ENCODE measurements at regions not wholly inside any gene's neighbourhood (a gene's known extent, or its start where the extent isn't known, plus 50 kb on each side); places are given as distances from the start of the nearest gene placed in this dataset.

DNA sequence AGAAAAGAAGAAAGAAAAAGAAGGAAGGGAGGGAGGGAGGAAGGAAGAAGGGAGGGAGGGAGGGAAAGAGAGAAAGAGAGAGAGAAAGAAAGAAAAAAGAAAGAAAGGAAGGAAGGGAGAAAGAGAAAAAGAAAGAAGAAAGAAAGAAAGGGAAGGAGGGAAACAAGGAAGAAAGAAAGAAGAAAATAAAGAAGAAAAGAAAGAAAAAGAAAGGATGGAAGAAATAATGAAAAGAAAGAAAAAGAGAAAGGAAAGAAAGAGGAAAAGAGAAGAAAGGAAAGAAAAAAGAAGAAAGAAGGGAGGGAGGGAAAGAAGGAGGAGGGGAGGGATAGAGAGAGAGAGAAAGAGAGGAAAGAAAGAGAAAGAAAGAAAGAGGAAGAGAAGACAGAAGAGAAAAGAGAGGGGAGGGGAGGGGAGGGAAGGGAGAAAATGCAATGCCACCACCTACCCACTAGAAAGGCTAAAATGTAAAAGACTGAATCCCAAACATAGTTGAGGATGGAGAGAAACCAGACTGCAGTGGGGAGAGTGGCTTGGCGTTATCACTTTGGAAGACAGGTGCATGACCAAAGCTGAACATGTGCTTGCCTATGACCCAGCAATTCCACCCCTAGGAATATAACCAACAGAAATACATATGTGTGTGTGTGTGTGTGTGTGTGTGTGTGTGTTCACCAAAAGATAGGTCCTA is 66.9 kb upstream of the KLF13 start:
- CTCF ChIA-PET = no interaction called here
- TF ChIP-seq ZNF366 (tag by site-specific recombination; conservative IDR thresholded peaks at IDR 0.05) (peak; percentile 82), PRDM1 (tag by site-specific recombination; IDR thresholded peaks at IDR 0.05) (peak; percentile 45; the same call in 1 of the 2 replicates), ZNF341 (tag by site-specific recombination; IDR thresholded peaks at IDR 0.05; ENCODE audit: low read depth) (no peak), ZNF747 (tag by site-specific recombination; IDR thresholded peaks at IDR 0.05) (no peak)
- no peak overlapping the region for H3K27ac ChIP-seq (ENCODE audit: extremely low read depth, low read depth, low read length)
- H3K4me1 ChIP-seq (ENCODE audit: control insufficient read depth, insufficient read depth, low read length) = peaks cover 5% of the 10 kb centered on the region; the same call in 1 of the 2 replicates
- POLR2A ChIA-PET = no interaction called here
- H3K36me3 ChIP-seq (ENCODE audit: control insufficient read depth in 2 of 2, insufficient read depth in 1 of 2, low read length in 2 of 2) = no peaks in the 10 kb centered on the region
- H3K4me3 ChIP-seq (ENCODE audit: low read depth, low read length) = no peak overlapping the region
- H3K9me3 ChIP-seq (ENCODE audit: control insufficient read depth, insufficient read depth, low read depth, low read length) = no peaks in the 10 kb centered on the region

DNA sequence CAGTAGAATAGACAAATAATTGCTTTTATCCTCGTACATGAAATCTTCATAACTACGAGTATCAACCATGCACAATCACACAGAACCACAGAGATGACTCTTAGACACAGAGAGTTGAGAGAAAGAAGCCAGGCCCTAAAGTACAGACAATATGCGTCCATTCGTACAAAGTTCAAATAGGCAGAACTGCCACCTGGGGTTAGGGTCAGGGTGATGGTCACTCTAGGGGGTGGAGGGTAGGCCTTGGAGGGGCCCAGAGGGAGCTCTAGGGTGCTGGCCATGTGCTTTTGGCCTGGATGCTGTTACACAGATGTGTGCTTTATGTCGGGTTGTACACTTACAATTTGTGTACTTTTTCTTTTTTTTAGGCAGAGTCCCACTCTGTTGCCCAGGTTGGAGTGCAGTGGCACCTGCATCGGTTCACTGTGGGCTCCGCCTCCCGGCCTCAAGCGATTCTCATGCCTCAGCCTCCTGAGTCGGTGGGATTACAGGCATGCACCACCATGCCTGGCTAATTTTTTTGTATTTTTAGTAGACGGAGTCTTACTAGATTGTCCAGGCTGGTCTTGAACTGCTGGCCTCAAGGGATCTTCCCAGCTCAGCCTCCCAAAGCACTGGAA is 65.9 kb upstream of the KLF13 start:
- Histone ChIP-seq H3K4me1 (ENCODE audit: control insufficient read depth, insufficient read depth, low read length) (no peaks in the 10 kb centered on the region), H3K4me3 (ENCODE audit: low read depth, low read length) (no peak overlapping the region), H3K27ac (ENCODE audit: extremely low read depth, low read depth, low read length) (no peak overlapping the region), H3K36me3 (ENCODE audit: control insufficient read depth in 2 of 2, insufficient read depth in 1 of 2, low read length in 2 of 2) (no peaks in the 10 kb centered on the region), H3K9me3 (ENCODE audit: control insufficient read depth, insufficient read depth, low read depth, low read length) (no peaks in the 10 kb centered on the region)
- ChIA-PET CTCF (no interaction called here), POLR2A (no interaction called here)
- TF ChIP-seq ZNF223 (tag by site-specific recombination; IDR thresholded peaks at IDR 0.05) (no peak), ZNF221 (tag by site-specific recombination; IDR thresholded peaks at IDR 0.05; ENCODE audit: borderline replicate concordance) (no peak), KLF1 (tag by site-specific recombination; IDR thresholded peaks at IDR 0.05) (no peak), ZBTB17 (tag by site-specific recombination; IDR thresholded peaks at IDR 0.05) (no peak), KLF16 (tag by site-specific recombination; IDR thresholded peaks at IDR 0.05) (no peak), ZNF792 (tag by site-specific recombination; IDR thresholded peaks at IDR 0.05) (no peak), KLF7 (tag by site-specific recombination; IDR thresholded peaks at IDR 0.05; ENCODE audit: borderline replicate concordance) (no peak)
- TF ChIP-seq, protein P1, sequence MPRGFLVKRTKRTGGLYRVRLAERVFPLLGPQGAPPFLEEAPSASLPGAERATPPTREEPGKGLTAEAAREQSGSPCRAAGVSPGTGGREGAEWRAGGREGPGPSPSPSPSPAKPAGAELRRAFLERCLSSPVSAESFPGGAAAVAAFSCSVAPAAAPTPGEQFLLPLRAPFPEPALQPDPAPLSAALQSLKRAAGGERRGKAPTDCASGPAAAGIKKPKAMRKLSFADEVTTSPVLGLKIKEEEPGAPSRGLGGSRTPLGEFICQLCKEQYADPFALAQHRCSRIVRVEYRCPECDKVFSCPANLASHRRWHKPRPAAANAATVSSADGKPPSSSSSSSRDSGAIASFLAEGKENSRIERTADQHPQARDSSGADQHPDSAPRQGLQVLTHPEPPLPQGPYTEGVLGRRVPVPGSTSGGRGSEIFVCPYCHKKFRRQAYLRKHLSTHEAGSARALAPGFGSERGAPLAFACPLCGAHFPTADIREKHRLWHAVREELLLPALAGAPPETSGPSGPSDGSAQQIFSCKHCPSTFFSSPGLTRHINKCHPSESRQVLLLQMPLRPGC (tag by site-specific recombination; IDR thresholded peaks at IDR 0.05) = no peak
- TF ChIP-seq, protein P2, sequence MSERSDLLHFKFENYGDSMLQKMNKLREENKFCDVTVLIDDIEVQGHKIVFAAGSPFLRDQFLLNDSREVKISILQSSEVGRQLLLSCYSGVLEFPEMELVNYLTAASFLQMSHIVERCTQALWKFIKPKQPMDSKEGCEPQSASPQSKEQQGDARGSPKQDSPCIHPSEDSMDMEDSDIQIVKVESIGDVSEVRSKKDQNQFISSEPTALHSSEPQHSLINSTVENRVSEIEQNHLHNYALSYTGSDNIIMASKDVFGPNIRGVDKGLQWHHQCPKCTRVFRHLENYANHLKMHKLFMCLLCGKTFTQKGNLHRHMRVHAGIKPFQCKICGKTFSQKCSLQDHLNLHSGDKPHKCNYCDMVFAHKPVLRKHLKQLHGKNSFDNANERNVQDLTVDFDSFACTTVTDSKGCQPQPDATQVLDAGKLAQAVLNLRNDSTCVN (tag by site-specific recombination; optimal IDR thresholded peaks at IDR 0.05) = no peak
- TF ChIP-seq, protein P3, sequence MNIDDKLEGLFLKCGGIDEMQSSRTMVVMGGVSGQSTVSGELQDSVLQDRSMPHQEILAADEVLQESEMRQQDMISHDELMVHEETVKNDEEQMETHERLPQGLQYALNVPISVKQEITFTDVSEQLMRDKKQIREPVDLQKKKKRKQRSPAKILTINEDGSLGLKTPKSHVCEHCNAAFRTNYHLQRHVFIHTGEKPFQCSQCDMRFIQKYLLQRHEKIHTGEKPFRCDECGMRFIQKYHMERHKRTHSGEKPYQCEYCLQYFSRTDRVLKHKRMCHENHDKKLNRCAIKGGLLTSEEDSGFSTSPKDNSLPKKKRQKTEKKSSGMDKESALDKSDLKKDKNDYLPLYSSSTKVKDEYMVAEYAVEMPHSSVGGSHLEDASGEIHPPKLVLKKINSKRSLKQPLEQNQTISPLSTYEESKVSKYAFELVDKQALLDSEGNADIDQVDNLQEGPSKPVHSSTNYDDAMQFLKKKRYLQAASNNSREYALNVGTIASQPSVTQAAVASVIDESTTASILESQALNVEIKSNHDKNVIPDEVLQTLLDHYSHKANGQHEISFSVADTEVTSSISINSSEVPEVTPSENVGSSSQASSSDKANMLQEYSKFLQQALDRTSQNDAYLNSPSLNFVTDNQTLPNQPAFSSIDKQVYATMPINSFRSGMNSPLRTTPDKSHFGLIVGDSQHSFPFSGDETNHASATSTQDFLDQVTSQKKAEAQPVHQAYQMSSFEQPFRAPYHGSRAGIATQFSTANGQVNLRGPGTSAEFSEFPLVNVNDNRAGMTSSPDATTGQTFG (tag by site-specific recombination; IDR thresholded peaks at IDR 0.05; ENCODE audit: borderline replicate concordance) = no peak
